ENCODE measurements at regions not wholly inside any gene's neighbourhood (a gene's known extent, or its start where the extent isn't known, plus 50 kb on each side); places are given as distances from the start of the nearest gene placed in this dataset.

DNA sequence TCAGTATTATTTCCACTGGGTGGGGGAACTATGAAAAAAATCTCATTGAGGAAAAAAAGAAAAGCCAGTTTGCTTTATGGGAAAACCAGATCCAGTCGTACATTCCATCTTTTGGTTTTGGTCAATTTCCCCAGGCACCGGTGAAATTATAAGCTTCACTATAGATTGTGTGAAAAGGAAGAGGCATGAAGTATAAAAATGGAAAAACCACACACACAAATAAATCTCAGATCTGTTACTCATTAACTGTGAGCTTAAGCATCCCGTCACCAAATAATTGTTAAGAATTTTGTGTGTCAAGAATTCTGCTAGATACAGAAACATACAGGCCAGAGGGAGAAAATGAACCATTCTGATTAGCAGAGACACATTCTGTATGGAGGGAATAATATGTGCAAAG, 405.5 kb upstream of the CELF2 start:
- TF ChIP-seq, protein P1, sequence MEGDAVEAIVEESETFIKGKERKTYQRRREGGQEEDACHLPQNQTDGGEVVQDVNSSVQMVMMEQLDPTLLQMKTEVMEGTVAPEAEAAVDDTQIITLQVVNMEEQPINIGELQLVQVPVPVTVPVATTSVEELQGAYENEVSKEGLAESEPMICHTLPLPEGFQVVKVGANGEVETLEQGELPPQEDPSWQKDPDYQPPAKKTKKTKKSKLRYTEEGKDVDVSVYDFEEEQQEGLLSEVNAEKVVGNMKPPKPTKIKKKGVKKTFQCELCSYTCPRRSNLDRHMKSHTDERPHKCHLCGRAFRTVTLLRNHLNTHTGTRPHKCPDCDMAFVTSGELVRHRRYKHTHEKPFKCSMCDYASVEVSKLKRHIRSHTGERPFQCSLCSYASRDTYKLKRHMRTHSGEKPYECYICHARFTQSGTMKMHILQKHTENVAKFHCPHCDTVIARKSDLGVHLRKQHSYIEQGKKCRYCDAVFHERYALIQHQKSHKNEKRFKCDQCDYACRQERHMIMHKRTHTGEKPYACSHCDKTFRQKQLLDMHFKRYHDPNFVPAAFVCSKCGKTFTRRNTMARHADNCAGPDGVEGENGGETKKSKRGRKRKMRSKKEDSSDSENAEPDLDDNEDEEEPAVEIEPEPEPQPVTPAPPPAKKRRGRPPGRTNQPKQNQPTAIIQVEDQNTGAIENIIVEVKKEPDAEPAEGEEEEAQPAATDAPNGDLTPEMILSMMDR (IDR thresholded peaks at IDR 0.05), result no peak
- Histone ChIP-seq H3K27me3 (no peaks in the 10 kb centered on the region), H3K27ac (no peak overlapping the region), H3K36me3 (no peaks in the 10 kb centered on the region), H3K9me3 (no peaks in the 10 kb centered on the region), H3K4me1 (peaks cover 0 to 19% (median 5%) of the 10 kb centered on the region in 4 donors), H3K4me3 (no peak overlapping the region)
- no peak for DNase-seq
- intact Hi-C loops (cut with DNase I; ENCODE audit: low total_unique reads), result no loop called here

DNA sequence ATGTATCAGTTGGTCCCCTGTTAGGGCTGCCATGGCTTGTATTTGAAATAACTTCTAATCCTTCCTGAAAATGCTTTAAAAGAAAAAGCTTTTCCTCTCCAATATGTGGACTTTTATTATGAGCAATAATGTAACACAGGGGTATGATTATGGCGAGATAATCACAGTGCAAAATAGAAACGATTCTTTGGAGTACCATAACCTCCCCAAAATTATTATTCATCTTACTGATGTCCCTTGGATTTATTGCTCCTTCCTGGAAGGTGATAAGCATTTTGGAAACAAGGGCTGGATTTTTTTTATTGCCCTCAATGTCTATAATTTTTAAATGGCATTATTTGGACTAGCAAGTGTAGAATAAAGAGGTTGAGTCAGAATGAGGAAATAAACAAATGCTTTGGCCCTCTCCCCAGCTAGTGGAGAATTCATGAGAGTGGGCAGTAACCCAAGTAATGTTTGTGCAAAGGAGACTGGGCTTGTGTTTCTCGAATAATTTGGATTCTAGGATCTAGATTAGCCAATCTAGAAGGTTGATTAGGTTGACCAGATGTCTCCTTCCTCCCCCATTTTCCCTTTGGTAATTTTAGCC, 403.9 kb upstream of the CELF2 start:
- Histone ChIP-seq H3K27me3 (no peaks in the 10 kb centered on the region), H3K4me1 (peaks cover 0 to 19% (median 5%) of the 10 kb centered on the region in 4 donors), H3K9me3 (no peaks in the 10 kb centered on the region), H3K36me3 (no peaks in the 10 kb centered on the region), H3K4me3 (no peak overlapping the region), H3K27ac (peak overlapping the region in 1 of 2 donors; percentile 22)
- TF ChIP-seq, protein P1 (IDR thresholded peaks at IDR 0.05), result no peak
- no peak for DNase-seq
- intact Hi-C loops (cut with DNase I; ENCODE audit: low total_unique reads), result no loop called here

DNA sequence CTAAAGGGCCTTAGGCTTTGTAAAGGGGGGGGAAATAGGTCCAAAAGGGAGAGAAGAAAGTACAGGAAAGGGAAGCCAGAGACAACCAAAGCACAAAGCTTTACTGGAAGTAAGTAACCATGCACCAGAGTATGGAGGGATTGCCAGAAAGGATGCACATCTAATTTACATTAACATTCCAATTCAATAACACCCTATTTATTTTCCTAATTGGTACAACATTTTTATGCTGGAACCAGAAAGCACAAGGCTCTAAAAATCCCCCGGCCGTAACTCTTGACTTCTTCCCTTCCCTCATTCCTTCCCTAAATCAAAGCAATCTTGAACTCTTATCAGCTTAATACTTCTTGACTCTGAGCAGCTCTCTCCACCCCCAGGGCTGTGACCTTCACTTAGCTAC, 400.0 kb upstream of the CELF2 start:
- Histone ChIP-seq H3K27ac (no peak overlapping the region), H3K4me3 (no peak overlapping the region), H3K36me3 (no peaks in the 10 kb centered on the region), H3K4me1 (peaks cover 0 to 18% (median 5%) of the 10 kb centered on the region in 4 donors), H3K27me3 (no peaks in the 10 kb centered on the region), H3K9me3 (no peaks in the 10 kb centered on the region)
- DNase-seq, result no peak
- intact Hi-C loops (cut with DNase I; ENCODE audit: low total_unique reads), result no loop called here
- TF ChIP-seq, protein P1 (IDR thresholded peaks at IDR 0.05), result no peak

DNA sequence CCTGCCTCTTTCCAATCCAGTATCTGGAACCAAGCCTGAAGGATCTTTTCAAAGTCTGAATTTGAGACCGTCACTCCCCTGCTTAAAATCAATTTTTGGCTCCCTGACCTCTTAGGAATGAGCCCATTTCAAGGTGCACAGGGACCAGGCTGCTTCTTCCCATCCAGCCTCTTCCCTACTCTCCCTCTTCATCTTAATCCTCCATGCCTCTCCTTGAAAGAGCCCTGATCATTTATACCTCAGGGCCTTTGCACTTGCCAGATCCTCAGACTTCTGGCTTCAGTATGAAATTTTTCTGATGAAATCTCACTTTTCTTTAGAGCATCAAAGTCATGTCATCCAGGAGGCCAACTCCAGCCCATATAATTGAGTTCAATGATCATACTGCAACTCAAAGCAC, 399.5 kb upstream of the CELF2 start:
- H3K9me3 ChIP-seq, result no peaks in the 10 kb centered on the region
- H3K4me1 ChIP-seq, result peaks cover 0 to 15% (median 5%) of the 10 kb centered on the region in 4 donors
- no peak overlapping the region for H3K4me3 ChIP-seq
- TF ChIP-seq, protein P1 (IDR thresholded peaks at IDR 0.05), result no peak
- intact Hi-C loops (cut with DNase I; ENCODE audit: low total_unique reads), result no loop called here
- H3K27me3 ChIP-seq, result no peaks in the 10 kb centered on the region
- H3K27ac ChIP-seq, result no peak overlapping the region
- DNase-seq, result no peak
- H3K36me3 ChIP-seq, result no peaks in the 10 kb centered on the region

DNA sequence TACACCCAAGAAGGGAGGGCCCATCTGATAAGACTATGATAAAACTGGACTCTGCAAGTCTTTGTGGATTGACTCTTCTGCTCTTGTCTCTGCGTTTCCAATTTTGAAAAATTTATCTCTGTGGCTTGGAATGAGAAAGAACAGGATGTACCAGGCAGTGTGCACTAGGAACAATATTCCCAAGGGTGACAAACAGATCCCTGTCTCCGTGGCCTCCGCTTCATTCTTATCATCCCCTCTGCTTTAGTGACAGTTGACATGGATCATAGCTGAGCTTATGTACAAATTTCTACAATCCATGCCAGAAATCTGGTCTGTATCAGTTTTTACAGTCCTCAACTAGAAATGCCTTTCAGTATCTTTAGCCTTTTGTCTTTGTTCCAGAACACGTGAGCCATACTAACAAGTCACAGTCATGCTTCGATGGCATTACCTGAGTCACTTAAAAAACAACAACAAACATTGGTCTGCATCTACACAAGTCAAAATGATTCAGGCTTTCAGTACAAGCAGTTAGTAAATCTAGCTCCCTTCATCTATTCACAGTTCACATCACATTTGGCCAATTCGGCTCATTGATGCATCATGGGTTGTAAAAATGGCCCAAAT, 393.6 kb upstream of the CELF2 start:
- intact Hi-C loops (cut with DNase I; ENCODE audit: low total_unique reads), result no loop called here
- Histone ChIP-seq H3K4me3 (no peak overlapping the region), H3K27me3 (no peaks in the 10 kb centered on the region), H3K27ac (no peak overlapping the region), H3K4me1 (peaks cover 0 to 10% (median 0%) of the 10 kb centered on the region in 4 donors), H3K36me3 (no peaks in the 10 kb centered on the region), H3K9me3 (no peaks in the 10 kb centered on the region)
- TF ChIP-seq, protein P1 (IDR thresholded peaks at IDR 0.05), result no peak
- no peak for DNase-seq

Measured in tibial artery (tissue), 4 donors.